Glutamatergic neuron (in vitro differentiated cells): ENCODE measurements at regions not wholly inside any gene's neighbourhood (a gene's known extent, or its start where the extent isn't known, plus 50 kb on each side); places are given as distances from the start of the nearest gene placed in this dataset.
"Not testable (repeated sequence)": the region's sequence is repeated elsewhere in the genome, so short reads cannot be mapped to it uniquely, and the experiment has no call there.

Source experiments
- DNase-seq: peaks from one replicate; pipeline ENCODE4 v3.0.0; 2022
- H3K27ac Mint-ChIP-seq: one replicate; pipeline ENCODE4 v1.8.0; 2020; ENCODE audit warnings: mild to moderate bottlenecking, mixed read lengths, inconsistent platforms; ENCODE audit not compliant: unreplicated experiment
- H3K27me3 Mint-ChIP-seq: one replicate; pipeline ENCODE4 v1.8.0; 2020; ENCODE audit warnings: mild to moderate bottlenecking, moderate library complexity, mixed read lengths, inconsistent platforms; ENCODE audit not compliant: unreplicated experiment
- H3K36me3 Mint-ChIP-seq: one replicate; pipeline ENCODE4 v1.8.0; 2020; ENCODE audit warnings: mild to moderate bottlenecking, mixed read lengths, inconsistent platforms; ENCODE audit not compliant: unreplicated experiment
- H3K4me1 Mint-ChIP-seq: one replicate; pipeline ENCODE4 v1.8.0; 2020; ENCODE audit warnings: mild to moderate bottlenecking, low read depth, mixed read lengths, inconsistent platforms; ENCODE audit not compliant: unreplicated experiment
- H3K4me3 Mint-ChIP-seq: one replicate; pipeline ENCODE4 v1.8.0; 2020; ENCODE audit warnings: mild to moderate bottlenecking, mixed read lengths, inconsistent platforms; ENCODE audit not compliant: unreplicated experiment
- H3K9me3 Mint-ChIP-seq: one replicate; pipeline ENCODE4 v1.8.0; 2020; ENCODE audit warnings: mild to moderate bottlenecking, moderate library complexity, mixed read lengths, inconsistent platforms; ENCODE audit not compliant: unreplicated experiment
- TF ChIP-seq, protein P1 (sequence below): fragments of 200-600 bp; sonication (generic); IDR thresholded peaks from one replicate; pipeline ENCODE4 v1.5.0; 2021; ENCODE audit not compliant: partially characterized antibody, unreplicated experiment

DNA sequence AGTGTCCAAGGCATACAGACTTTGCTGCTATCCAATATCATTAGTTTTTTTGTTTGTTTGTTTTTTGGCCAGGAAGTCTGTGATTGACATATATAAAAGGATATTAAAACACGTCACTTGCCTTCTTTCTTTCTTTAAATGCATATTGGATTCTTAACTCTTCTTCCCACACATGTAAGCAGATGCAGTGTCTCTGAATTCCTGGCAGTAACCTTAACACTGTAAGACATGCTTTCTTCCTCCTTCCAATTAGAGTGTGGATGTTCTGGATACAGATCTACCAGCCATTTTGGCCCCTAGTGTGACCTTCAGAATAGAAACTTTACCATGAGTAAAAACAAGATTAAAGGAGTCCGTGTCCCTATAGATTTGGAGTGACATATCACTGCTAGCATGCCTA lies 967.4 kb upstream of the PRR20A start:
- Mint-ChIP-seq H3K4me3 (no peak overlapping the region), H3K27ac (no peak overlapping the region), H3K4me1 (peaks cover 1% of the 10 kb centered on the region), H3K9me3 (no peaks in the 10 kb centered on the region), H3K27me3 (no peaks in the 10 kb centered on the region), H3K36me3 (no peaks in the 10 kb centered on the region)
- TF ChIP-seq, protein P1, sequence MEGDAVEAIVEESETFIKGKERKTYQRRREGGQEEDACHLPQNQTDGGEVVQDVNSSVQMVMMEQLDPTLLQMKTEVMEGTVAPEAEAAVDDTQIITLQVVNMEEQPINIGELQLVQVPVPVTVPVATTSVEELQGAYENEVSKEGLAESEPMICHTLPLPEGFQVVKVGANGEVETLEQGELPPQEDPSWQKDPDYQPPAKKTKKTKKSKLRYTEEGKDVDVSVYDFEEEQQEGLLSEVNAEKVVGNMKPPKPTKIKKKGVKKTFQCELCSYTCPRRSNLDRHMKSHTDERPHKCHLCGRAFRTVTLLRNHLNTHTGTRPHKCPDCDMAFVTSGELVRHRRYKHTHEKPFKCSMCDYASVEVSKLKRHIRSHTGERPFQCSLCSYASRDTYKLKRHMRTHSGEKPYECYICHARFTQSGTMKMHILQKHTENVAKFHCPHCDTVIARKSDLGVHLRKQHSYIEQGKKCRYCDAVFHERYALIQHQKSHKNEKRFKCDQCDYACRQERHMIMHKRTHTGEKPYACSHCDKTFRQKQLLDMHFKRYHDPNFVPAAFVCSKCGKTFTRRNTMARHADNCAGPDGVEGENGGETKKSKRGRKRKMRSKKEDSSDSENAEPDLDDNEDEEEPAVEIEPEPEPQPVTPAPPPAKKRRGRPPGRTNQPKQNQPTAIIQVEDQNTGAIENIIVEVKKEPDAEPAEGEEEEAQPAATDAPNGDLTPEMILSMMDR = no peak
- no peak for DNase-seq

GRCh38 chr13:56182598-56182997 lies 958.1 kb upstream of the PRR20A start:
- H3K9me3 Mint-ChIP-seq = no peaks in the 10 kb centered on the region
- no peaks in the 10 kb centered on the region for H3K36me3 Mint-ChIP-seq
- no peak overlapping the region for H3K27ac Mint-ChIP-seq
- no peaks in the 10 kb centered on the region for H3K4me1 Mint-ChIP-seq
- DNase-seq = no peak
- H3K4me3 Mint-ChIP-seq = no peak overlapping the region
- TF ChIP-seq, protein P1 = no peak
- H3K27me3 Mint-ChIP-seq = peaks cover 3% of the 10 kb centered on the region

DNA sequence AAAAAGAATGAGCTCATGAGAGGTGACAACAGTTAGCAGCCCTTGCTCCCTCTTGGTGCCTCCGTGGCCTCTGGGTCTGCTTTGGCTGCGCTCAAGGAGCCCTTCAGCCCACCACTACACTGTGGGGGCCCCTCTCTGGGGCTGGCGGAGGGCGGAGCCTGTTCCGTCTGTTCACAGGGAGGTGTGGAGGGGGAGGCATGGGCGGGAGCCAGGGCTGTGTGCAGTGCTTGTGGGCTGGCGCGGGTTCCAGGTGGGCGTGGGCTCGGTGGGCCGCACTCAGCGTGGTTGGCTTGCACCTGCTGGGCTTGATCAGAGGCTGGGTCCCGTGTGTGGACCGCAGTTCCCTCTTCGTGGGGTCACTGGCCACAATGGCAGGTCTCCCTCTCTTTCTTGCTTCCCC lies 953.4 kb upstream of the PRR20A start:
- Mint-ChIP-seq H3K27me3 (peaks cover 2% of the 10 kb centered on the region), H3K27ac (no peak overlapping the region), H3K4me1 (no peaks in the 10 kb centered on the region), H3K4me3 (no peak overlapping the region), H3K36me3 (no peaks in the 10 kb centered on the region), H3K9me3 (no peaks in the 10 kb centered on the region)
- TF ChIP-seq, protein P1 = no peak
- DNase-seq = no peak

DNA sequence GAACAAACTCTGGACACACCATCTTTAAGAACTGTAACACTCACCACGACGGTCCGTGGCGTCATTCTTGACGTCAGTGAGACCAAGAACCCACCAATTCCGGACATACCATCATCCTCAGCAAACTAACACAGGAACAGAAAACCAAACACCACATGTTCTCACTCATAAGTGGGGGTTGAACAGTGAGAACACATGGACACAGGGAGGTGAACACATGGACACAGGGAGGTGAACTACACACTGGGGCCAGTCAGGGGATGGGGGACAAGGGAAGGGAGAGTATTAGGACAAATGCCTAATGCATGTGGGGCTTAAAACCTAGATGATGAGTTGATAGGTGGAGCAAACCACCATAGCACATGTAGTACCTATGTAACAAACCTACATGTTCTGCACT lies 952.1 kb upstream of the PRR20A start:
- not testable (repeated sequence) for H3K27me3 Mint-ChIP-seq, H3K4me1 Mint-ChIP-seq, H3K4me3 Mint-ChIP-seq, DNase-seq, H3K36me3 Mint-ChIP-seq, H3K9me3 Mint-ChIP-seq, H3K27ac Mint-ChIP-seq

DNA sequence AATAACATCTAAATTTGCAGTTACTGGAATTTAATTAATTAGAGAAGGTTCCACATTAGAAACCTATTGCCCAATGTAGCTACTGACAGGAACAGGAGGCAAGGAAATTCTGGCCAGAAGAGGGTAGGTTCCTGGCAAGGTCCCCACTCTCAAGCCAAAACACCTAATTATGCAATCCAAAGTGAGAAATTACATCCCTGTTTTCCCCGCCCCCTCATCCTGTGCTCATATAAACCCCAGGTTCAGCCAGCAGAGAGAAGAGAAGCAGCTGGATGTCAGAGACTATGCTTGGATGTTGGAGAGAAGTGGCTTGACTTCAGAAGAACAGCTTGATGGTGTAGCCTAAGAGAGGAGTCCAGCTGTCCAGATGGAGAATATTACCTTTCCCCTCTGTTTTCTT lies 951.3 kb upstream of the PRR20A start:
- TF ChIP-seq, protein P1 = no peak
- Mint-ChIP-seq H3K9me3 (no peaks in the 10 kb centered on the region), H3K4me3 (no peak overlapping the region), H3K27ac (no peak overlapping the region), H3K36me3 (no peaks in the 10 kb centered on the region), H3K27me3 (peaks cover 2% of the 10 kb centered on the region), H3K4me1 (no peaks in the 10 kb centered on the region)
- DNase-seq = no peak

- no peak for DNase-seq
- no peak overlapping the region for H3K27ac Mint-ChIP-seq
- TF ChIP-seq, protein P1 = no peak
- H3K4me1 Mint-ChIP-seq = no peaks in the 10 kb centered on the region
- H3K36me3 Mint-ChIP-seq = no peaks in the 10 kb centered on the region
- H3K27me3 Mint-ChIP-seq = peaks cover 2% of the 10 kb centered on the region
- H3K9me3 Mint-ChIP-seq = no peaks in the 10 kb centered on the region
- no peak overlapping the region for H3K4me3 Mint-ChIP-seq
Observed at GRCh38 chr13:56189978-56190377, 950.7 kb upstream of the PRR20A start.
